ENCODE measurements at regions not wholly inside any gene's neighbourhood (a gene's known extent, or its start where the extent isn't known, plus 50 kb on each side); places are given as distances from the start of the nearest gene placed in this dataset.

GRCh38 chr10:4154191-4154715 lies 369.2 kb upstream of the KLF6 start:
- Histone ChIP-seq H3K14ac (ENCODE audit: insufficient read depth, low read length) (no peak overlapping the region), H2BK120ac (ENCODE audit: low read depth, low read length, poor library complexity, severe bottlenecking) (no peak overlapping the region), H2AFZ (ENCODE audit: low read length) (no peak overlapping the region), H3K9ac (ENCODE audit: extremely low read depth, insufficient read length, low read length) (no peak overlapping the region), H4K20me1 (ENCODE audit: control insufficient read depth, insufficient read depth, insufficient read length) (no peaks in the 10 kb centered on the region), H3K4ac (ENCODE audit: low read depth, low read length) (no peak overlapping the region), H2BK5ac (ENCODE audit: insufficient read length, low read length) (no peak overlapping the region), H3K27ac (ENCODE audit: insufficient read length, low read depth, low read length) (no peak overlapping the region), H4K8ac (replicated peaks; ENCODE audit: insufficient read length, low read depth, low read length) (no peak overlapping the region), H3K27me3 (ENCODE audit: insufficient read depth, low read length) (no peaks in the 10 kb centered on the region), H3K56ac (ENCODE audit: insufficient read length, low read depth, low read length) (no peak overlapping the region), H3K79me1 (ENCODE audit: insufficient read depth, low read depth, low read length, poor library complexity, severe bottlenecking) (no peaks in the 10 kb centered on the region), H3K23ac (ENCODE audit: insufficient read length, low read depth, low read length) (no peak overlapping the region), H3K18ac (ENCODE audit: insufficient read length, low read depth, low read length) (no peak overlapping the region), H2BK20ac (ENCODE audit: low read depth, low read length, poor library complexity, severe bottlenecking) (no peak overlapping the region), H3K79me2 (ENCODE audit: insufficient read depth, low read length) (no peaks in the 10 kb centered on the region), H2AK5ac (ENCODE audit: insufficient read length, low read length) (no peak overlapping the region), H4K91ac (ENCODE audit: insufficient read length, low read depth, low read length) (no peak overlapping the region), H3K4me2 (ENCODE audit: insufficient read depth, insufficient read length, low read length) (no peak overlapping the region), H3K9me3 (ENCODE audit: control insufficient read depth, low read depth, low read length) (no peaks in the 10 kb centered on the region), H4K5ac (ENCODE audit: insufficient read length, low read depth, low read length) (no peak overlapping the region), H2BK12ac (ENCODE audit: insufficient read length, low read depth, low read length) (no peak overlapping the region), H3K23me2 (ENCODE audit: insufficient read length, low read depth, low read length, poor library complexity, severe bottlenecking) (no peaks in the 10 kb centered on the region), H3K4me1 (ENCODE audit: insufficient read depth, low read length) (no peaks in the 10 kb centered on the region), H2BK15ac (ENCODE audit: low read depth, low read length) (no peak overlapping the region), H3T11ph (ENCODE audit: low read length) (no peak overlapping the region)
- DNase-seq = no peak
- Mint-ChIP-seq H3K9me3 (no peaks in the 10 kb centered on the region; a peak in 1 of 5 replicates), H3K36me3 (ENCODE audit: insufficient read depth in 1 of 3, low read depth in 3 of 3) (no peaks in the 10 kb centered on the region), H3K27me3 (ENCODE audit: low read depth) (no peaks in the 10 kb centered on the region), H3K4me3 (no peak overlapping the region), H3K27ac (no peak overlapping the region), H3K4me1 (peaks cover 4 to 7% of the 10 kb centered on the region in 2 experiments; a peak in 3 of 4 replicates)
- no CpG with 5 or more reads among the region's 4 CpGs for WGBS (ENCODE audit: extremely low coverage, insufficient read length, low lambda C conversion rate)
- no peak for TF ChIP-seq CTCF (conservative IDR thresholded peaks at IDR 0.05)
